SK-N-SH treated with all-trans-retinoic acid at 6 μM for 48 hours (cell line): ENCODE measurements at regions not wholly inside any gene's neighbourhood (a gene's known extent, or its start where the extent isn't known, plus 50 kb on each side); places are given as distances from the start of the nearest gene placed in this dataset.

Experiments used
- ARNTL ChIP-seq: fragments of 450-650 bp; formaldehyde crosslinking; IDR thresholded peaks from 2 replicates; pipeline ENCODE4 v1.5.0; 2020; ENCODE audit warnings: low read depth, mild to moderate bottlenecking, moderate library complexity, borderline replicate concordance
- CSDC2 ChIP-seq: fragments of 250-450 bp; sonication (Bioruptor Pico); IDR thresholded peaks from 2 replicates; pipeline ENCODE4 v1.5.0; 2020; ENCODE audit warnings: mild to moderate bottlenecking, moderate library complexity
- CSRNP3 ChIP-seq: fragments of 250-450 bp; sonication (Bioruptor Pico); IDR thresholded peaks from 2 replicates; pipeline ENCODE4 v1.5.1; 2021; ENCODE audit warnings: mild to moderate bottlenecking, moderate library complexity
- PPARA ChIP-seq: fragments of 250-450 bp; sonication (Bioruptor Pico); IDR thresholded peaks from 2 replicates; pipeline ENCODE4 v1.5.0; 2020; ENCODE audit warnings: mild to moderate bottlenecking, borderline replicate concordance
- RARB ChIP-seq: fragments of 250-450 bp; sonication (Bioruptor Pico); IDR thresholded peaks from 2 replicates; pipeline ENCODE4 v1.8.0; 2021; ENCODE audit warnings: mild to moderate bottlenecking, moderate library complexity
- SNAI2 ChIP-seq: fragments of 250-450 bp; sonication (Bioruptor Pico); IDR thresholded peaks from 2 replicates; pipeline ENCODE4 v1.5.0; 2020; ENCODE audit warnings: mild to moderate bottlenecking, moderate library complexity
- ZFP3 ChIP-seq: fragments of 250-450 bp; sonication (Bioruptor Pico); IDR thresholded peaks from 2 replicates; pipeline ENCODE4 v1.5.0; 2020; ENCODE audit warnings: mild to moderate bottlenecking, moderate library complexity
- ZFP30 ChIP-seq: fragments of 450-650 bp; formaldehyde crosslinking; IDR thresholded peaks from 2 replicates; pipeline ENCODE4 v1.5.0; 2022; ENCODE audit warnings: mild to moderate bottlenecking, moderate library complexity
- ZNF70 ChIP-seq: fragments of 450-650 bp; formaldehyde crosslinking; IDR thresholded peaks from 2 replicates; pipeline ENCODE4 v1.5.0; 2020; ENCODE audit warnings: mild to moderate bottlenecking, moderate library complexity
- TF ChIP-seq, protein P1 (sequence below): fragments of 250-450 bp; sonication (Bioruptor Pico); IDR thresholded peaks from 2 replicates; pipeline ENCODE4 v1.8.0; 2020; ENCODE audit warnings: mild to moderate bottlenecking, moderate library complexity, borderline replicate concordance
- TF ChIP-seq, protein P2 (sequence below): fragments of 250-450 bp; sonication (Bioruptor Pico); IDR thresholded peaks from 2 replicates; pipeline ENCODE4 v1.5.0; 2020; ENCODE audit warnings: mild to moderate bottlenecking, moderate library complexity
- TF ChIP-seq, protein P3 (sequence below): fragments of 250-450 bp; sonication (Bioruptor Pico); IDR thresholded peaks from 2 replicates; pipeline ENCODE4 v1.5.1; 2020; ENCODE audit warnings: low read depth, mild to moderate bottlenecking, moderate library complexity

DNA sequence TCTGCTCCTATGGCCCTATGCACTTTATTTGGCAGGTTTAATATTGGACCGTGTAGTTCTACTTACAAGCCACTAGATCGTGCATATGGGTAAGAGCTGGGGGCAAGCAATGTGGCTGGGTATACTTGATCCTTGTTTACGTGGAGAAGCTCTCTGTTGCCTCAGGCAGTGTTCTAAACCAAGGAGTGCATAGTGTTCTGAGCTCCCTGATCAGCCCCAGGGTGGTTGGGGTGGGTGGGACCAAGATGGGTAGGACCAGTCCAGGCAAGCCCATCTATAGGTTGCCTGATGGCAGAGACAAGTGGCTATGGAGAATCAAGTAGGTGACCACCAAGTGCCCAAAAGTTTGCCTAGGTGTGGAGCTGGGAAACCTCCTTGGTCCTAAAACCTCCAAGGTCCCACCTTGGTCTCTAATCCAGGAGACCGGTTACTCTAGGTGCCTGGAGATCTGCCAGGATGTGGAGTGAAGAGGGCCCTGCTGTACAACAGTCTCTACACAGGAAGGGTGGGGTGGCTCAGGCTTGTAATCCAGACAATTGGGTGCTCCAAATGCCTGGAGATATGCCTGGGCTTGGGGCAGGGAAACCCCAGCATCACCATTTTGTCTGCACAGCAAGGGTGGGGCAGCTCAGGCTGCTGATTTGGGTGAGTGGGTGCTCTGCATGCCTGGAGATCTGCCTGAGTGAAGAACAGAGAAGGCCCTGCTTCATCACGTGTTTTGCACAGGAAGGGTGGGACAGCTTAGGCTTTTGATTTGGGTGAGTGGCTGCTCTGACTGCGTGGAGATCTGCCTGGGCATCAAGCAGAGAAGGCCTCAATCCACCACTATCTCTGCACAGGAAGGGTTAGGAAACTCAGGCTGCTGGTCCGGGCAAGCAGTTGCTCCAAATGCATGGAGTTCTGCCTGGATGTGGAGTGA is 659.8 kb downstream of the TLE4 start:
- TF ChIP-seq CSRNP3 (CRISPR knock-in tag) (no peak), ARNTL (CRISPR knock-in tag) (no peak), RARB (no peak), SNAI2 (CRISPR knock-in tag) (no peak), ZNF70 (CRISPR knock-in tag) (no peak), ZFP3 (CRISPR knock-in tag) (no peak), PPARA (no peak), CSDC2 (CRISPR knock-in tag) (no peak), ZFP30 (CRISPR knock-in tag) (no peak)
- TF ChIP-seq, protein P1, sequence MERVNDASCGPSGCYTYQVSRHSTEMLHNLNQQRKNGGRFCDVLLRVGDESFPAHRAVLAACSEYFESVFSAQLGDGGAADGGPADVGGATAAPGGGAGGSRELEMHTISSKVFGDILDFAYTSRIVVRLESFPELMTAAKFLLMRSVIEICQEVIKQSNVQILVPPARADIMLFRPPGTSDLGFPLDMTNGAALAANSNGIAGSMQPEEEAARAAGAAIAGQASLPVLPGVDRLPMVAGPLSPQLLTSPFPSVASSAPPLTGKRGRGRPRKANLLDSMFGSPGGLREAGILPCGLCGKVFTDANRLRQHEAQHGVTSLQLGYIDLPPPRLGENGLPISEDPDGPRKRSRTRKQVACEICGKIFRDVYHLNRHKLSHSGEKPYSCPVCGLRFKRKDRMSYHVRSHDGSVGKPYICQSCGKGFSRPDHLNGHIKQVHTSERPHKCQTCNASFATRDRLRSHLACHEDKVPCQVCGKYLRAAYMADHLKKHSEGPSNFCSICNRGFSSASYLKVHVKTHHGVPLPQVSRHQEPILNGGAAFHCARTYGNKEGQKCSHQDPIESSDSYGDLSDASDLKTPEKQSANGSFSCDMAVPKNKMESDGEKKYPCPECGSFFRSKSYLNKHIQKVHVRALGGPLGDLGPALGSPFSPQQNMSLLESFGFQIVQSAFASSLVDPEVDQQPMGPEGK = no peak
- TF ChIP-seq, protein P2, sequence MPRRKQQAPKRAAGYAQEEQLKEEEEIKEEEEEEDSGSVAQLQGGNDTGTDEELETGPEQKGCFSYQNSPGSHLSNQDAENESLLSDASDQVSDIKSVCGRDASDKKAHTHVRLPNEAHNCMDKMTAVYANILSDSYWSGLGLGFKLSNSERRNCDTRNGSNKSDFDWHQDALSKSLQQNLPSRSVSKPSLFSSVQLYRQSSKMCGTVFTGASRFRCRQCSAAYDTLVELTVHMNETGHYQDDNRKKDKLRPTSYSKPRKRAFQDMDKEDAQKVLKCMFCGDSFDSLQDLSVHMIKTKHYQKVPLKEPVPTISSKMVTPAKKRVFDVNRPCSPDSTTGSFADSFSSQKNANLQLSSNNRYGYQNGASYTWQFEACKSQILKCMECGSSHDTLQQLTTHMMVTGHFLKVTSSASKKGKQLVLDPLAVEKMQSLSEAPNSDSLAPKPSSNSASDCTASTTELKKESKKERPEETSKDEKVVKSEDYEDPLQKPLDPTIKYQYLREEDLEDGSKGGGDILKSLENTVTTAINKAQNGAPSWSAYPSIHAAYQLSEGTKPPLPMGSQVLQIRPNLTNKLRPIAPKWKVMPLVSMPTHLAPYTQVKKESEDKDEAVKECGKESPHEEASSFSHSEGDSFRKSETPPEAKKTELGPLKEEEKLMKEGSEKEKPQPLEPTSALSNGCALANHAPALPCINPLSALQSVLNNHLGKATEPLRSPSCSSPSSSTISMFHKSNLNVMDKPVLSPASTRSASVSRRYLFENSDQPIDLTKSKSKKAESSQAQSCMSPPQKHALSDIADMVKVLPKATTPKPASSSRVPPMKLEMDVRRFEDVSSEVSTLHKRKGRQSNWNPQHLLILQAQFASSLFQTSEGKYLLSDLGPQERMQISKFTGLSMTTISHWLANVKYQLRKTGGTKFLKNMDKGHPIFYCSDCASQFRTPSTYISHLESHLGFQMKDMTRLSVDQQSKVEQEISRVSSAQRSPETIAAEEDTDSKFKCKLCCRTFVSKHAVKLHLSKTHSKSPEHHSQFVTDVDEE (CRISPR knock-in tag) = no peak
- TF ChIP-seq, protein P3, sequence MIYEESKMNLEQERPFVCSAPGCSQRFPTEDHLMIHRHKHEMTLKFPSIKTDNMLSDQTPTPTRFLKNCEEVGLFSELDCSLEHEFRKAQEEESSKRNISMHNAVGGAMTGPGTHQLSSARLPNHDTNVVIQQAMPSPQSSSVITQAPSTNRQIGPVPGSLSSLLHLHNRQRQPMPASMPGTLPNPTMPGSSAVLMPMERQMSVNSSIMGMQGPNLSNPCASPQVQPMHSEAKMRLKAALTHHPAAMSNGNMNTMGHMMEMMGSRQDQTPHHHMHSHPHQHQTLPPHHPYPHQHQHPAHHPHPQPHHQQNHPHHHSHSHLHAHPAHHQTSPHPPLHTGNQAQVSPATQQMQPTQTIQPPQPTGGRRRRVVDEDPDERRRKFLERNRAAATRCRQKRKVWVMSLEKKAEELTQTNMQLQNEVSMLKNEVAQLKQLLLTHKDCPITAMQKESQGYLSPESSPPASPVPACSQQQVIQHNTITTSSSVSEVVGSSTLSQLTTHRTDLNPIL (CRISPR knock-in tag) = no peak
